ENCODE measurements at regions not wholly inside any gene's neighbourhood (a gene's known extent, or its start where the extent isn't known, plus 50 kb on each side); places are given as distances from the start of the nearest gene placed in this dataset.
"Not testable (repeated sequence)": the region's sequence is repeated elsewhere in the genome, so short reads cannot be mapped to it uniquely, and the experiment has no call there.

DNA sequence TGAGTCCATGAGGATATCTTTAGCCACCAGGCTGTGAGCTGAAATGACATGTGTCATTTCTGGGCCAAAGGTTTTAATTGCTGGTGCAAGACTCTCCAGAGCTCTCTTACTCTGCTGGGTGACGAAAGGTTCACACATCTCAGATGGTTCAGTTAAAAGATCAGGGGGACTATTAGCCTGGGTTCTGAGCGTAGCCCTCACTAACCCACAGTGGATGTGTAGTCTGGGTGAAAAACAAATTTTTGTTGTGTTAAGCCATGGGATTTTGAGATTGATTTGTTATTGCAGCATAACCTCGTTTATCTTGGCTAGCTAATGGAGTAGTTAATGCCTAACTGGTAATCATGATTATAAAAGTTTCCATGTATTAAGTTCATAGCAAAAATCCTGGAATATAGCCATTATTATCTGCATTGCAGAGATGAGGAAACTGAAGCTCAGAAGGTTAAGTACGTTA is 251.5 kb downstream of the RMST start:
- no peak for DNase-seq

DNA sequence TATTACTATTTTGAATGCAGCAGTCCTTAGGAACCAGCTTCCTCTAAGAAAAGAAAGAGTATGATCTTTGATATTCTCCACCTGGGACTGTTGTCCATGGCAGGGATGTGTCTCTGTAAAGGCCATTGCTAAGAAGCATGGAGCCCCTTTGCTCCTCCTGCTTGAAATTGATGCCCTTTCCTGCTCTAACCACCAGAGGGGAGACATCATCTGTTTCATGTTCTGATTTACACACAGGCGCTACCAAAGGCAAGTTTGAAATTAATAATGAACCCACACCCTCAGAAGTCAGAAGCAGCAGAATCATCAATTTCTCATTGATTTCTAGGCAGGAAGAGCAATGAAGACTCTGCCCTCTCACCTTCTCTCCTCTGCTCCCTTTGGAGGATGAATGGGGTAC is 253.8 kb downstream of the RMST start:
- DNase-seq: no peak

DNA sequence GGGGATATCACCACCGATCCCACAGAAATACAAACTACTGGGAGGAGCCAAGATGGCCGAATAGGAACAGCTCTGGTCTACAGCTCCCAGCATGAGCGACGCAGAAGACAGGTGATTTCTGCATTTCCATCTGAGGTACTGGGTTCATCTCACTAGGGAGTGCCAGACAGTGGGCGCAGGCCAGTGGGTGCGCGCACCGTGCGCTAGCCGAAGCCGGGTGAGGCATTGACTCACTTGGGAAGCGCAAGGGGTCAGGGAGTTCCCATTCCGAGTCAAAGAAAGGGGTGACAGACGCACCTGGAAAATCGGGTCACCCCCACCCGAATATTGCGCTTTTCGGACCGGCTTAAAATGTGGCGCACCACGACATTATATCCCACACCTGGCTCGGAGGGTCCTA is 261.2 kb downstream of the RMST start:
- not testable (repeated sequence) for DNase-seq

DNA sequence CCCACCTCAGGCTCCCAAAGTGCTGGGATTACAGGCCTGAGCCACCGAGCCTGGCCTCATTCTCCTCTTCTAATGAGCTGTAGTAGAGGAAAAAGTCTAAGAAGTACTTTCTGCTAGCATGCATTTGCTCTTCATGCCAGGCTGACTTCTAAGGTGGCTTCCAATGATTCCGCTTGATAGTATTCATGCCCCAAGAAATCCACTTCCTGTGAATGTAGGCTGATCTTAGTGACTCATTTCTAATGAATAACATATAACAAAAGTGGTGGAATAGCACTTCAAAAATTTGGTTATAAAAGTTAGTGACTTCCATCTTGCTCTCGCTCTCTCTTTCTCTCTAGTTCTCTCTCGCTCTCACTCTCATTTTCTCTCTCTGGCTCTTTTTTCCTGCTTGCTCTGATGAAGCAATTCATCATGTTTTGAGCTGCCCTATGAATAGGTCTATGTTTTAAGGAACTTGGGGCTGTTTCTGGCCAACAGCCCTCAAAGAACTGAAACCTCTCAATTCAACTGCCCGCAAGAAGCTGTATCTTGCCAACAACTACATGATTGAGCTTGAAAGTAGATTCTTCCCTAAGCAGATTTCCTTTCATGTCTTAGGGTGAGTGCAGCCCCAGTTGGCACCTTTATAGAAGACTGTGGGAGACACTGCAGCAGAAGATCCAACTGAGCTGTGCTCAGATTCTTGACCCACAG is 282.9 kb downstream of the RMST start:
- no peak for DNase-seq

DNA sequence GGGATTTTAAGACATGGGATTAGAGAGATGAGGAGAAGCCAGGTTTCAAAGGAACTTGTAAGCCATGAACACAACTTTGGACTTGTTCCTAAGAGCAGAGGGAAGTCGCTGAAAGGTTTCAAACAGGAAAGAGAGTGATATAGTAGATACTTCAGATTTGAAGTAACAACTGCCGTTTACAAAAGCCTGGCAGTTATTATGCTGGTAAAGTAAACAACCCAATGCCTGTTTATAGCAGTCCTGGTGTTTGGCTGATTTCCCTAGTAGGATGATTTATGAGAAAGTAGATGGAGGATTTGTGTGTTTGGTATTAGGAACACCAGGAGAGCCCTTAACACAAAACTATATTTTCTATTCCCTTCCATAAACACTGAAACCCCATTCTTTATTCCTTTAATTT is 285.7 kb downstream of the RMST start:
- no peak for DNase-seq

DNA sequence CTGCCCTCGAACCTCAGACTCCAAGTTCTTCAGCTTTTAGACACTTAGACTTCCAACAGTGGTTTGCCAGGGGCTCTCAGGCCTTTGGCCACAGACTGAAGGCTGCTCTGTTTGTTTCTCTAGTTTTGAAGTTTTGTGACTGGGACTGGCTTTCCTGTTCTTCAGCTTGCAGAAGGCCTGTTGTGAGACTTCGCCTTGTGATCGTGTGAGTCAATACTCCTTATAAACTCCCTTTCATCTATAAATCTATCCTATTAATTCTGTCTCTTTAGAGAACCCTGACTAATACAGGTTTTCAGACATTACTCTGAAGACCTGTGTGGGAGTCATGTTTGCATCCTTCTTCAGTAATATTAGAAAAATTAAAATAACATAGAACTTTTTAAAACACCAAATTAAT is 289.1 kb downstream of the RMST start:
- DNase-seq: no peak

DNA sequence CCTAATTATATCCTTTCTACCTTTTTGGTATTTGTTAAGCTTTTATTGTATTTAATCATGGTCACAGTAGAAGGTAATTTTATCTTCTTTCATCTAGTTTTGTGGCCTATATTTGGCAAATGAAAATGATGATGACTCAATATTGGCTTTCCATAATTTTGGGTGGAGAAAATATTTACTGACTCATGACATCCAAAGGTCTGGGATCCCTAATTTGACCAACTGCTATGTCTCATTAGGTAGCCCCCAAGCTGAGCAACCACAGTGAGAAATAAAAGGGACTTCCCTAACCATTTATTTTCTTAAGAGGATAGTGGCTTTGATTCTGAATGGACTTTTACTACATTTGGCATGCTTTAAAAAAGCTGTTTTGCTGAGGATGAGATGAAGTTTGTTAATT is 289.5 kb downstream of the RMST start:
- no peak for DNase-seq

DNA sequence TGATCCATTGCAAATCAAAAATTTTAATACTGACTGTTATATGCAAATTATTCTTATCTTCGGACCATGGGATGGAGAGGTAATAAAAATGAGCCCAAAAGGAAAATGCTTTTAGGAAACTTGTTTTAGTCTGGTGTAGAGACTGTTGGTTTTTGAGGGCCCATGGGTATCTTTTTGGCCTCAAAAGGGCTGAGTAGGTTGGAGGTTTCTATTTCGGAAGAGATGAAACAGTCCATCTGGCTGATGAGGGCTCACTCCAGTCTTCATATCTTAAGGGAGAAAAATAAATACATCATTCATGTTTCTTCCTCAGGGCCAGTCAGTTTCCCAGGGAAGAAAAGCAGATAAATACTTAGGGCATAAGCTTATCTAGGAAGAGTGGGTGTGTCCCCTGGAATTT is 290.7 kb downstream of the RMST start:
- no peak for DNase-seq

DNA sequence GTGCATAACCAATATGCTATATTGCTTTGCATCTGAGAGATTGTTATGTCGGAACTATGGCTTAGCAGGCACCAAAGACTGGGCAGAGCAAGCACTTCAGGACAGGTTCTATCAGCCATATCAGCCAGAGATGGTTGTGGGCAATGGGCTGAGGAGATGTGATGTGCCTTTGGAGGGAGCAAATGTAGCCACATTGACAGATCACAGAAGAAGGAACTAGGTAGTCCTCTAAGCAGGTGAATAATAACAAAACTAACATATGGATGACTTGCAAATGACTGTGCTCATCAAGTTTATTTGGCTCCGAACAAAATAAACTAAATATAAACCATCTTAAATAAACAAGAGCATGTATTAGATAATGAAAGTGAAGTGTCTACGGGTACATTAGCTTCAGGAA is 291.7 kb downstream of the RMST start:
- no peak for DNase-seq

DNA sequence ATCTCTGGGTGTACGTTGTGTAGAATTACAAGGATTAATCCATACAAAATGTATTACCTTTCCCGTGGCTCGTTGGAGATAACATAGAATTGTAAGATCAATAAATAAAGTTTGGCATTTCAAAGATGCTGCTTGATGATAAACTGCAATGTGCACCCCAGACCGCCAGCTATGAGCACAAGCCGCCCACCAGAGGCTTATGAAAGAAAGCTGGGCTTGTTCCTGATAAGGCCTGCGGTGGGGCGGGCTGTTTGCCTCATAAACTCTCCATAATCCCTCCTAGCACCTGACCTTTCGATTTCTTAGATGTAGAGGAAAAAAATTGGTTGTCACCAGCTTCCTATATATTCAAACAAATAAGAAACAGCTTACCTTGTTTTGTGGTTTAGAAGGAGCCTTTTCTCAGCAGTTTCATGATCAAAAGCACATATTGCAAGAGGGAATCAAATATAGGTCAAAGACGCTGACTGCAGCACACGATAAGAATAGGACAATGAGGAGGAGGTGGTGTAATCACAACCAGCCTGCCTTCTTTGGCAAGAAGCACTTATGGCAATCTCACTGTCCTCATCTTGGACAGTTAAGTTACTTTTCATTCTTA is 293.6 kb downstream of the RMST start:
- DNase-seq: no peak

DNA sequence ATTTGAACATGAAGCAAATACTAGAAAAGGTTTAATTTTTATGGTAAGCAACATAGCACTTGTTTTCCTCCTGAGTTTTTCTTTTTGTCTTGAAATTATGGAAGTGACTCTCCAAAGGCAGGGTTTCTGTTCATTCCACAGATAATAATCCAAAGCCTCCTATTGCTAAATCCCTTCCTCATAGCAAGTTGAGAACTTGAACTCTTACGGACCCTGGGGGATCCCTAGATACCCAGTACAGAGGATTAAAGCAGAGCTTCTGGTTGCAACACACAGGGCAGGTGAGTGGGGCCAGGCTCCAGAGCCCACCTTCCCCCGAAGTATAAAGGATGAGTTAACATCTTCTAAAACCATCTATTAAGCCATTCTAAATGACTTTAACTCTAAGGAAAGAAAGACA is 294.1 kb downstream of the RMST start:
- DNase-seq: no peak

DNA sequence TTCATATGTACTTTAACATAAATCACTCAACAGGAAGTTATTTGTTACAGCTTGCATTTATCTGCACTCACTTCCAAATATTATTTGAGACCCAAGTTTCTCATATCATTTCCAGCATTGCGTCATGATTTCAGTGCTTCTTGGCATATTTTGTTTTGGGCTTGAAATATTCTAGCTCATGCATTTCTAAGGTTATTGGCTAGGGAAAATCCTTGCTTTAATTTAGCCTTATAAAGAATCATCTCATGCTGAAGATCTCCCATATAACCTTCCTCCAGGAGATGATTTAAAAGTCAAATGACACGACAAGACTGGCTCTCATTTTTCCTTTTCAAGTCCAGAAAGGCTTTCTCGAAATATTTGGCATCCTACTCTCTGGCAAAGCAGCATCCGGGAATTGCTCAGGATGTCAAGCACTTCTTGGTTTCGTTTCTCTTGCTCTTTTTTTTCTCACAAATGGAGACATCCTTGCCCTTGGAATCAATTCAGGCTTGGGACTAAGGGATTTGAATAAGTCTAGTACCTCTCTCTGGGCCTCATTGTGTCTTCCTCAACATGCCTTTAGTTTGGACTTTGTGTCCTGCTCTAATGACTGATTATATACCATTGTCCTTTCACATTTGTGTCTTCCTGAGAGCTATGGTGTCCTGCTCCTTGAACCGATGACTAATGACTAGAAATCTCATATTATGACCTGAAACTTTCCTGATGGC is 295.0 kb downstream of the RMST start:
- no peak for DNase-seq

DNA sequence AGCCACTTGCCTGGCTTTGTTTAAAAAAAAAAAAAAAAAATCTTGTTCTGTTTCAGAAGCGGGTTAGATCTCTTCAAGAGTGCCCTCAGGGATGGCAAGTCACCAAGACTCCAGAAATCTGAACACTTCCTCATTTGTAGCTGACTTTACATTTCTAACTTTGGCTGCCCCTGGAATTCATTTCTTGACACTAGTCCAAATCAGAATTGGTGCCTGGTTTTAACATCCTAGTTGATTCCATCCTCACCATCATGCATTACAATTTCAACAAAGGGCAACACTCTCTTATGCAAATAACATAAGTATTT is 295.5 kb downstream of the RMST start:
- no peak for DNase-seq

DNA sequence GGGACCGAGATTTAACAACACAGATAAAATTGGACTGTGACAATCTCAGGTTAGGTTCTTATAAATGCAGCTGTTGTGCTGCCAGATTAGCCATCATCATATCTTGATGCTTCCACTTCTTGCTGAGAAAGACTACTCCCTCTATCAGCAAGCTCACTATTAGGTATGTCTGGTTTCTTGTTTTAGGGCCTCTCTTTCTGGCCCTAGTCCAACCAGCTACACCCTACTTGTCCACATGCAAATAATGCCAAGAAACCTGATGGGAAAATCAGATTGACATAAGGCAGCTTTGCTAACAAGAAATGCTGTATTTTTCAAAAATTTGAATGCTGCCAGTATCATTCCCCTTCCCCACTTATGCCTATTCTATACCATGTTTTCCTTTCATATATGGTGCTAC is 296.0 kb downstream of the RMST start:
- no peak for DNase-seq

DNA sequence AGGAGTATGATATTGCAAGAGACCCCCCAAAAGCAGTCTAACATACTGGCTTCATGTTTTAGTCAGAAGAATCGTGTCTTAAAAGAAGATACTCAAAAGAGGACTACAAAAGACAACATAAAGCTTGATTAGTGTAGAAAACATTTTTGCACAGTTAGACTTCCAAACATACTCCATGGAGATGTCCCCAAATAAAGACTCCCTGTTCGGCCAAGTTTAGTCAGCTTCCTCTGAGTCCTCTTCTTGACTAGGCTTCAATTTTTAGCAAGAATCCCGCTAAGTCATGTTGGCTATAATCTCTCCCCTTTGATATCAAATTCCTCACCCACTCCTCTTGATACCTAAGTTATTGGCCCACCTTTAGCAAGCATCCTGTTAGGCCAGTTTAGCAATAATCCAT is 298.0 kb downstream of the RMST start:
- no peak for DNase-seq

DNA sequence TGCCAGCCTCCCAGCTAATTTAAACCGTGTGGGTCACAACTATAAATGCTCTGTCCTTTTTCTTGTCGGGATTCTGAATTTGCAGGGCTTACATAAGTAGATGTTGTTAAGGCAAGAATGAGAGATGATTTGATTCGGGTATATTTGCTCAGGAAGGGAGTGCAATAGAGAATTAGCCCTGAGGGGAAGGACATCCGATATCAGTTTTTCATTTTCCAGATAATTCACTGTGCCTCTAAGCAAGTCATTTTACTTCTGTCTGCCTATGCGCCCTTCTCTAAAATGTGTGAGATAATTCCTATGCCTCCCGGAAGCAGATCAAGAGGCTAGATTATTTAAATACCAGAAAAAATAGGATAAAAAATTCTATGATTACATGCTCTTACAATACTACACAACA is 300.5 kb downstream of the RMST start:
- DNase-seq: no peak

DNA sequence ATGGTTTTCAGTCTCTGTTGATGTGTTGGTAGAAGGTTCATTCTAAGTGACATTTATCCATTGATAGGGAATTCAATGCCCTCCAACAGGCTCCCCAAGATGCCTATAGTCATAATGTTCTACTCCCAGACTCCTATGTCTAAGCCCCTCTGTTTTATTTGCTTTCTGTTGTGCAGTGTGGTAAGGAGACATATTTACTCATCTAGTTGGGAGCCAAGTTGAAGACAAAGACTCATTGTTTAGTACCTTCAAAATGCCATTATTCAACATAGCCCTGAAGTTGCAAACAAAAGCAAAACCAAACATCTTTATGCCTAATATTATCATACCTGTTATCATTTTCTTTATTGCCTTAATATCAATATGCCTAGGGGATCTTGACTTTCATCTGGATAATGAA is 302.1 kb downstream of the RMST start:
- no peak for DNase-seq

DNA sequence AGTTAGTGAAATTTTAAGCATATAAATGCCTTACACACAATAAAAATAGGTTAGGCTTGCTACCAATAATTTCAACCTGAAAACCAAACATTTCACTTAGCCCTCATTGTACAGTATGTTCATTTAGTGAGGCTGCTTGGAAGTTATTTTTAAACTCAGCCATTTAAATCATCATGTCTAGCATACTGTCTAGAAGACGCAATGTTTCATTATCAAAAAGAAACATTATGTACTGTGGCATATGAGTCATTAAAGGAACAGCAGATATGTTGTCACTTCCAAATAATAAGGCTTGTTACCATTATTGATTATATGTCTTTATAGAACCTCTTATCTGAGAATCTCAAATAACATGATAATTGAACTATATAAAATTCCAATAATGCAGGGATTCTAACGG is 304.7 kb downstream of the RMST start:
- DNase-seq: no peak

DNA sequence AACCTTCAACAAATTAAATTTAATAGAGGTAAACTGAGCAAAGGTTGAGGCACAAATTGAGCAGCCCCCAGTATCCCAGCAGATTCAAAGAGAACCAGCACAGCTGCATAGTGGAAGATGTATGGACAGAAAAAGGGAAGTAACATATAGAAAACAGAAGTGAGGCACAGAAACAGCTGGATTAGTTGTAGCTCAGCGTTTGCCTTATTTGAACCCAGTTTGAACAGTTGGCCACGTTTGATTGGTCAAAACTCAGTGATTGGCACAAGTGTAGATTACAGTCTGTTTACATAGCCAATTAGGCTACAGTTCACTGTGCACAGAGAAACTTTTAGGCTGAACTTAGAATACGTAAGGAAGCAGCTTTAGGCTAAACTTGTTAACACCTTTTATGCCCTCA is 315.5 kb downstream of the RMST start:
- DNase-seq: no peak

DNA sequence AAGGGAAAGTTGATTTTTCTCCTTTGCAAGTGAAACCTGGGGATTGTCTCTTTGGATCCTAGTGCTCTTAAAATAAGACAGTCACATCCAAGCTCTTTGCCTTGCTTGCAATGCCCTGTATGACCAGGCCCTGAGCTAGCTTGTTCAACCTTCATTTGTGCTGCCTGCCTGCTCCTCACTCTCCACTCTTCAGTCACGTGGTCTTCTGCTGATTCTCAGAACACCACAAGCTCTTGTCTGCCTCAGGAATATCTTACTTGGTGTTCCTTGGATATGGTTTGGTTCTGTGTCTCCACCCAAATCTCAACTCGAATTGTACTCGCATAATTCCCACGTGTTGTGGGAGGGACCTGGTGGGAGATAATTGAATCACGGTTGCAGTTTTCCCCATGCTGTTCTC is 318.7 kb downstream of the RMST start:
- DNase-seq: no peak

DNA sequence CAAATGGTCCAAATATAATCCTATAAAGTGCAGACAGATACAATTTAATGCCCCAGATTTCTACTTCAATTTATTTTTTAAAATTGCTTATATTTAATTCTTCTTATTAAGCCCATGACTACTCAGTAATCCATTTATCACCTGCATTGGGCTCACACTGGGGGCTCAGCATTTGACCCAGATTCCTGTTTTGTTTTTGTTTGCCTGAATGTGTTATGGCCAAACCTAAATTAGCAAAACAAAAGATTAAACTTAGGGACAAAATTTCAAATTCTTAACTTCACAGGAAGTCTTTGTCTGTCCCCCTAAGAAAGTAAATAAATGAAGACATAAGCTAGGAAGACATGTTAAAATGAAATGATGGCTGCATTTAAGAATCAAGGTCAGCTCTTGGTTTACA is 322.3 kb downstream of the RMST start:
- no peak for DNase-seq

DNA sequence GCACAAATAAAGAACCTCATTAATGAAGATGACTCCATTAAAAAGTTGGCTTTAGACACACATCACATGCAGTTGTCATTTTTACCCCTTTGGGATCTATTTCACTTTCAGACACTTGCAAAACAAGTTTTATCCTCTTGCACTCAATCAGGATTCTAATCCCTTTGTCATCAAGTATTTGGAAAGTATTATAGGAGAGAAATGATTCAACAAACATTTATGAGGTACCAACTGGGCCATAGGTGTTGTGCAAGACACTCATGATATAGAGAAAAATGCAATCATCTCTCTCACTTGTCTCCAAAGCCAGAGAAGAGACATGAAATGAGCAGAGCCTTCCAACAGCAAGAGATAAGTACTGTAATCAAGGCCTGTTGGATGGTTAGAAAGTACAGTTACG is 327.7 kb downstream of the RMST start:
- DNase-seq: no peak

DNA sequence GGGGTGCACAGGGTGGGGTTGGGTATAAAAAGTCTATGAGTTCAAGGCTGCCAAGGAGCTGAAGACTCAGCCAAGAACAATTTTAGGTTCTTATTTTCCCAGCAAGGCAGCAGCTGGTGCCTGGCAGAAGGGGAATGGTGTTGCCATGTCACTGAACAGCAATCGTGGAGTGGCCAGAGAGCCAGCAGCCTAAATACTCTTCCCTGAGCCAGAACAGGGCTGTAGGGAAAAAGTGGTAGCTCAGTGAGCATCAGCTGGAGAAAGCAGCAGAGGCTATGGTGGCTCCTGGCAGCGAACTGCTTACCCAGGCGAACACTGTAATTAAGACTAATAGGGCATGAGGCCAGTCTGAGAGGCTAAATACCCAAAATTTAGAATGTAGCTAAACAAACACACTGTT is 334.9 kb downstream of the RMST start:
- no peak for DNase-seq

DNA sequence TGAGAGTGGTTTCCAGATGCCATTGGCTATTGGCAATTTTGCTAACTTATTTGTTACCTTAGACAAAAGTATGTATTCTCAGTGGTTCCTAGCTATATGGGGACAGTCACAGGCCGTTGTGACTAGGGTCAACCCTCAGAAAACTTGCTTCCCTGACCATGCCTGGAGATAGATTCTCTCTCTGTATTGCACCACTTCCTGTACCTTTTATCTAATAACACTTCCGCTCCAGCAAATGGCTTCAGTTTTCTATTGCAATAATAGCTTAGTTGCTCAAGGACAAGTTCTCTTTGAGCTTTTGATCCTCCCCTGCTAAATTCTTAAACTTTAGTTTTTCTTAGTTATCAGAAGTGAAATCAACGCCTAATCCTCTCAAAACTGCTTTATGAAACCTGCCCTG is 338.0 kb downstream of the RMST start:
- no peak for DNase-seq

Measured in dermis blood vessel endothelial cell (primary cell).